Activated gamma-delta T cell treated with anti-CD3 and anti-CD28 coated beads, Interleukin-2, amount 50 U/mL, for 16 hours (primary cell): ENCODE measurements at regions not wholly inside any gene's neighbourhood (a gene's known extent, or its start where the extent isn't known, plus 50 kb on each side); places are given as distances from the start of the nearest gene placed in this dataset.

Experiments
- DNase-seq: peaks from one replicate; pipeline ENCODE4 v3.0.0-alpha.2; 2020; ENCODE audit warnings: low read depth

GRCh38 chr1:36643371-36644270 lies 160.9 kb upstream of the CSF3R start:
- no peak for DNase-seq

GRCh38 chr1:36642802-36643201 lies 160.1 kb upstream of the CSF3R start:
- DNase-seq, result no peak

DNA sequence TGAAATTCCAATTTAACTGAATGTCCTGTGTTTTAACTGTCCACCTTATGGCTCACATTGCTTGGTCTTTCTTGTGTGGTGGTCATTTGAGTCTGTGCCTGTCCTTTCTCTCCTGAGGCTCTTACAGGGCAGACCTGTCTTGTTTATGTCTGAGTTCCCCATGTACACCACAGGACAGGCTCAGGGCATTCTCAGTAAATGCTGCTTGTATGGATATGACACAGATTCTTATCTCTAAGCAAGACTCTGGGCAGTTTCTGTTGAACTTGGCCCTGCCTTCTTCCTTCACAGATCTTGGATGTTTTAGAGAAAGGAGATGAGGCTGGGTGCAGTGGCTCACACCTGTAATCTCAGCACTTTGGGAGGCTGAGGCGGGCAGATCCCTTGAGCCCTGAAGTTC lies 159.1 kb upstream of the CSF3R start:
- DNase-seq, result no peak

- no peak for DNase-seq
These were observed 156.7 kb upstream of the CSF3R start for GRCh38 chr1:36639461-36639860.

DNA sequence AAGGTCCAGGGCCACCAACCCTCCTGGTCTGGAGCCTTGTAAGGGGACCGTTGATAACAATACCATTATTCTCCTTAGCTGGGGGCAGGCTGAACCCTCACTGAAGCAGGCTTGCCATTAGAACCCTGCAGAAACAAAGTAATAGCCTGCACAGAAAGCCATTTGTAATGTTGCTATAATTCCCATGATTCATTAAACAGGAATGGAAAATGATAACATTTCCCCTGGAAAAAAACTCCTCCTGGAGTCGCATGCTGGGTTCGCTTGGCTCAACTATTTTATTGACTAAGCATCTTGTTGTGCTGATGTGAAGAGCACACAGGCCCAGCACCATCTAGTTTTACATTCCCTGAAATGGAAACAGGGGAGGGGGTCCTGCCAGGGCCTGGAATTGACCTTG lies 155.6 kb upstream of the CSF3R start:
- DNase-seq, result no peak

- no peak for DNase-seq
These were observed 153.5 kb upstream of the CSF3R start for GRCh38 chr1:36636206-36636605.

DNA sequence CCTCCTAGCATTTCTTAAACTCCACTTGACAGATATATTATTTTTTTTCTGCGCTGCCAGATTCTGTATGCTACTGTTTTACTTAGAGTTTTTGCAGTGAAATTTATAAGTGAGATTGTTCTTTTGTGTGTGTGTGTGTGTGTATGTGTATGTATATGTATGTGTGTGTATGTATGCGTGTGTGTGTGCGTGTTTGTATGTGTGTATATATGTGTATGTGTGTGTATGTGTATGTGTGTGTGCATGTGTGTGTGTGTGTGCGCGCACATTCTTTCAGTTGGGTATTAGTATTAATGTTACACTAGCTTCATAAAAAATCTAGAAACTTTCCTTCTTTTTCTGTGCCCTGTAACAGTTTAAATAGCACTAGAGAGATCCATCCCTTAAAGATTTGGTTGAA lies 152.6 kb upstream of the CSF3R start:
- no peak for DNase-seq

DNA sequence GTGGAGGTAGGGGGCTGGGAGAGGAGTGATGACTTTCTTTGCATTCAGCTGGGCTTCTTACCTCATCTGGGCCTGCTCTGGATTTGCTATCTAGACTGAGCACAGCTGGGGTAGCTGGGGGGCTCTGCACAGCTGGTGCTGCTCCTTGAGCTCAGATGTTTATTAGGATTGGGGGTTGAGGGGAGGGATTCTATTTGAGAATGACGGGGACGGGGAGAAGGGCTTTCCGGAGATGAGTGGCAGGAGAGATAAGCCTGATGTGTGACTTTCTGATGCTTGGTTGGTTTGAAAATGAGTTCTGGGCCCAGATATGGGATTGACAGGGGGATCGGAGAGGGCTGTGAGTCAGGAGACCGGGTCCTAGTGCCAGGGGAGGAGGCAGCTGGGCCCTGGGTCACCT lies 146.1 kb upstream of the CSF3R start:
- DNase-seq, result no peak

DNA sequence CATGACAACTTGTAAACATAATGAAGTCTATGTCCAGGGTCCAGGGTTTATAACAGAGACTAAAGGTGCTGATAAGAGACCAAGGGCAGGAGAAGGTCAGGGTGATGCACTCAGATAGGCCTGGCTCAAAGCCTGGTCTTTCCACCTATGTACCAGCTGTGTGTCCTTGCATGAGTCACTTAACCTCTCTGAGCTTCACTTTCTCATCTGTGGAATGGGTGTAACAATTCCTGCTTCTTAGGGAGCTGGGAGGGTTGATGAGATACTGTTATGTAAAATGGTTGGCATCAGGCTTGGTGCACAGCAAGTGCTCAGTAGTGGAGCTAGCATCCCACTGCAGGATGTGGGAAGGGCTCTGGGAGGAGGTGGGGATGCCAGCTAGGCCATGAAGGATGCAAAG lies 143.7 kb upstream of the CSF3R start:
- no peak for DNase-seq

DNA sequence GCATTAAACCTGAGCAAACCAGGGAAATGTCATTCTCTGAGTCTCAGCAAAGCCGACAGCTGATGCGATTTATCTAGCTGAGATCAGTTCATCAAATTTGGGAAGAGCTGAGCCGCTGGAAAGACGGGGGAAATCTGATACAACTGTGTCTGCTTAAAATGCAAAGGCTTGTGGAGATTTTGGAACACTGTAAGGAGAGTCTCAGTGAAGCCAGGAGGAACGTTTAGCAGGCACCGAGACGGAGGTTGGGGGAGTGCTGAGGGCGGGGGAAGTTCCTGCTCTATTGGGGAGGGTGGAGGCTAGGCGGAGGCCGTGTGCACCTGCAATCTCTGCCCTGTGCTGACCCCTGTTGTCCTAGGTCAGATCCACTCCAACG lies 143.2 kb upstream of the CSF3R start:
- DNase-seq, result no peak

GRCh38 chr1:36625253-36625934 lies 142.7 kb upstream of the CSF3R start:
- DNase-seq, result no peak

GRCh38 chr1:36624466-36624865 lies 141.8 kb upstream of the CSF3R start:
- DNase-seq, result no peak

GRCh38 chr1:36622741-36623648 lies 140.3 kb upstream of the CSF3R start:
- no peak for DNase-seq

DNA sequence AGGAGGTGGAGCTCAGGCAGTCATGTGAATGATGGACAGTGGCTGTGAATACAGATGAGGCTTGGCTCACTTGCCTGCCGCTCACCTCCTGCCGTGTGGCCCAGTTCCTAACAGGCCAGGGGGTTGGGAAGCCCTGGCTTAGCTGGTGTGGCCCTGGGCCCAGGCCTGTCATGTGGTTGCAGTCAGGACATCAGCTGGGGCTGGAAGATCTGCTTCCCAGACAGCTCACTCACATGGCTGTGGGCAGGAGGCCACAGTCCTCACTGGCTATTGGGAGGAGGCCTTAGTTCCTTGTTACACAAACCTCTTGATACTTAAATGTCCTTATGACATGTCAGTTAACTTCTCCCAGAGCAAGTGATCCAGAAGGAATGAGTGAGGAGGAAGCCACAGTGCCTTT lies 138.8 kb upstream of the CSF3R start:
- no peak for DNase-seq

DNA sequence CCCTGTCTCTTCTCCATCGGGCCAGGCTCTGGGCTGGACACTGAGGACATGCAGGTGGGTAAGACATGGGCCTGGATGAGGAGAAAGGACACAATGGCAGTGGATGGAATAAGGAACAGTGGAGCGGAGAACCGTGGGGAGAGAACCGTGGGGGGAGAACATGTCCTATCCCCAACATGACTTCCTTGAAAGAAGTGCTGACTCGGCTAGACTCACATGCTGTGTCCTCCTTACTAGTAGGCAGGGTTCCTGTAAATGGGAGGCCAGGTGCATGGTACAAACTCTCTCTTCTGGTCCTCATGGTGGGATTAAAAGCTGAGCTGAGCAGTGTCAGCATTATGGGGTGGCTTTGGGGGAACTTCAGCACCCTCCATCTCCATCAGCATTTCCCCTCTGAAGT lies 137.4 kb upstream of the CSF3R start:
- DNase-seq, result no peak

DNA sequence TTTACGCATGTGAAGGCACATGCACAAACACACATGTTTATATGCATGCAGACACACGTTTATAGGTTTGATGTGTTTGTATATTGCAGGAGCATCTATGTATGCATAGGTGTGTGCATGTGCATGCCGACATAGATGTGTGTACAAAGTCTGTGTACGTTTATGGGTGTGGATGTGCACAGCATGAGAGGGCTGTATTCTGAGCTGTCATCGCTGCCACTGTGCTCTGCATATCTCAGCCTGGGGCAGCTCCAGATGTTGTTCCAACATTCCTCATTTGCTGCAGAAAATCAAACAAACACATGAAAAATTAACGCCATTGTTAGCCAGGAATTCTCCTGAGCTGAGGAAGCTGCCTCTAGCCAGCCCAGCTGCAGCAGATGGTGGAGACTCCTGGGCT lies 132.3 kb upstream of the CSF3R start:
- no peak for DNase-seq

- DNase-seq, result no peak
These were observed 131.9 kb upstream of the CSF3R start for GRCh38 chr1:36614571-36614970.

DNA sequence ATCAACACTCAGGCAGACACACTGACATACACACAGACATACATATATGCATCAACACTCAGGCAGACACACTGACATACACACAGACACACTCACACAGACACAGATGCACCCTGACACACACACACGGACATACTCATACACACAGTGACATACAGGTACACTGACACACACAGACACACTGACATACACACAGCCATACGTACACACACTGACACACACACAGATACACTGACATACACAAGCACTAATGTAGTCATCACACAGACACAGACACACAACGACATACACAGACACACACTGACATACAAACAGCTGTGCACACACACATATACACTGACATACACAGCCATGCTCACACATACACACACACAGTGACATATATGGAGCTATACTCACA lies 131.0 kb upstream of the CSF3R start:
- no peak for DNase-seq

DNA sequence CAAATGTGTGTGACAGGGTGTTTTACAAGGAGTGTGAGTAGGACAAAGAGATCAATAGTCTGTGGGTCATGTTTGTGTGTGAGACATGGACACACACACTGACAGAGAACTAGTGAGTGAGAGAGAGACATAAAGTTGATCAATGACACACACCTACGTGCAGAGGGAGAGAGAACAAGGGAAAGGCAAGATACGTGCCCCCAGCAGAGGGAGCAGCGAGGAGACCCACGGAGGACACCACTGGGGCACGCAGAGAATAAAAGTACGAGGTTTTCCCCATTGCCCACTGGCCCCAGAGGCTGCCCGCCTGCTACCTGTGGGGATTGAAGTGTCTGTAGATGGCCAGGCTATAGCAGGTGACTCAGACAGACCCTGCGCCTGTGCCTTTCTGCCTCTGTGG lies 130.2 kb upstream of the CSF3R start:
- no peak for DNase-seq

DNA sequence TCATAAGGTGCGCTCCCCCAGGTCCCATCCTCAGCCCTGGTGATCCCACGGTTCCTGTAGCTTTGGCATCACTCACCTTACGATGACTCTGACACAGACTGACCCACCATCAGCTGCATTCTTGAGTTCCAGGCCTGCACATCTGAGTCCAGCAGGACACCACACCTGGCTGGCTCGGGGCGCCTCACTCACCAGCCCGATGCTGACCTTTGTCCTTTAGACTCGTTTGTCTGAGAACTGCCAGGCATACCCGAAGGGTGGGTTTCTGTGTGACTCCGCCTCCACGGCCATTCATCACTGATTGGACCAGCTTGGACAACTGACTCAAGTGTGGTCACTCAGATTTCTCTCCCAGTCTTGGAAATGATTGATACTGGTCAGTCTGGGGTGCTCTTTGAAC lies 129.4 kb upstream of the CSF3R start:
- DNase-seq, result no peak

- DNase-seq, result no peak
These were observed 126.7 kb upstream of the CSF3R start for GRCh38 chr1:36609241-36610027.

DNA sequence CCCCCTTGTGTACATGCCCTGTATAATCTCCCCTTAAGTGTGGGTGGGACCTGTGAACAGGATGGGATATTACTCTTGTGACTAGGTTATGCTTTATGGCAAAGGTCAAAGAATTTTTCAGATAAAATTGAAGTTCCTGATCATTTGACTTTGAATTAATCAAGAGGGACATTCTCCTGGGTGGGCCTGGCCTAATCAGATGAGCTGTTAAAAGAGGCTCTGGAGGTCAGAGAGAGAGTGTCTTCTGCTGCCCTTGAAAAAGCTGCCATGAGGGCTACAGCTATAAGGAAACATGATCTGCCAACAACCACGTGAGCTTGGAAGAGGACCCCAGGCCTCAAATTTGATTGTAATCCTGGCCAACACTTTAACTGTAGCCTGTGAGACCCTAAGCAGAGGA lies 125.6 kb upstream of the CSF3R start:
- DNase-seq, result no peak
